BE2C (cell line): ENCODE measurements at regions not wholly inside any gene's neighbourhood (a gene's known extent, or its start where the extent isn't known, plus 50 kb on each side); places are given as distances from the start of the nearest gene placed in this dataset.

ENCODE experiments used
- DNase-seq: peaks from one replicate; pipeline ENCODE4 v3.0.0-alpha.2; 2020
- H3K27me3 ChIP-seq: fragments of 250-450 bp; sonication (Bioruptor Pico); 2 replicates; pipeline ENCODE4 v1.5.1; 2020; ENCODE audit warnings: mild to moderate bottlenecking
- H3K36me3 ChIP-seq: fragments of 250-450 bp; sonication (Bioruptor Pico); 2 replicates; pipeline ENCODE4 v1.5.1; 2020; ENCODE audit warnings: mild to moderate bottlenecking
- H3K4me1 ChIP-seq: fragments of 250-450 bp; sonication (Bioruptor Pico); 2 replicates; pipeline ENCODE4 v1.5.1; 2020
- H3K4me3 ChIP-seq: 2 replicates; pipeline ENCODE4 v1.5.1; 2011; ENCODE audit warnings: low read depth, low read length
- H3K9me3 ChIP-seq: fragments of 250-450 bp; sonication (Bioruptor Pico); 2 replicates; pipeline ENCODE4 v1.5.1; 2020
- CTCF ChIP-seq: IDR thresholded peaks from 2 replicates; pipeline ENCODE4 v1.5.1; 2012; ENCODE audit warnings: mild to moderate bottlenecking, low read depth, low read length

GRCh38 chr6:14451594-14452374, 334.2 kb downstream of the CD83 start:
- no peaks in the 10 kb centered on the region for H3K27me3 ChIP-seq
- DNase-seq: no peak
- no peak overlapping the region for H3K4me3 ChIP-seq
- no peaks in the 10 kb centered on the region; the same call in 1 of the 2 replicates for H3K4me1 ChIP-seq
- no peaks in the 10 kb centered on the region for H3K9me3 ChIP-seq
- H3K36me3 ChIP-seq: no peaks in the 10 kb centered on the region
- no peak for TF ChIP-seq CTCF

- no peak for TF ChIP-seq CTCF
- no peak overlapping the region for H3K4me3 ChIP-seq
- H3K36me3 ChIP-seq: no peaks in the 10 kb centered on the region
- no peaks in the 10 kb centered on the region for H3K9me3 ChIP-seq
- H3K27me3 ChIP-seq: no peaks in the 10 kb centered on the region
- no peaks in the 10 kb centered on the region; the same call in 1 of the 2 replicates for H3K4me1 ChIP-seq
- DNase-seq: no peak
These were observed 335.3 kb downstream of the CD83 start for GRCh38 chr6:14452567-14453527.

- Histone ChIP-seq H3K27me3 (0 out of 2 replicates have a peak, but pooled peaks cover 3% of the 10 kb centered on the region), H3K4me1 (no peaks in the 10 kb centered on the region; the same call in 1 of the 2 replicates), H3K36me3 (no peaks in the 10 kb centered on the region), H3K9me3 (no peaks in the 10 kb centered on the region), H3K4me3 (no peak overlapping the region)
- DNase-seq: no peak
- no peak for TF ChIP-seq CTCF
These were observed 336.3 kb downstream of the CD83 start for GRCh38 chr6:14453712-14454472.

GRCh38 chr6:14454473-14454775, 336.9 kb downstream of the CD83 start:
- TF ChIP-seq CTCF: no peak
- Histone ChIP-seq H3K27me3 (0 out of 2 replicates have a peak, but pooled peaks cover 3% of the 10 kb centered on the region), H3K4me1 (no peaks in the 10 kb centered on the region; the same call in 1 of the 2 replicates), H3K9me3 (no peaks in the 10 kb centered on the region), H3K36me3 (no peaks in the 10 kb centered on the region), H3K4me3 (no peak overlapping the region)
- no peak for DNase-seq

- no peaks in the 10 kb centered on the region for H3K9me3 ChIP-seq
- H3K27me3 ChIP-seq: 0 out of 2 replicates have a peak, but pooled peaks cover 3% of the 10 kb centered on the region
- H3K4me3 ChIP-seq: no peak overlapping the region
These were observed 337.9 kb downstream of the CD83 start for GRCh38 chr6:14455427-14455826.

More at GRCh38 chr6:14455427-14455826, 337.9 kb downstream of the CD83 start:
- H3K36me3 ChIP-seq: no peaks in the 10 kb centered on the region
- H3K4me1 ChIP-seq: no peaks in the 10 kb centered on the region; the same call in 1 of the 2 replicates
- DNase-seq: no peak
- TF ChIP-seq CTCF: no peak
